Activated CD4-positive, alpha-beta T cell treated with anti-CD3 and anti-CD28 coated beads, Interleukin-10, Interleukin-2, amounts not matched to agents 100 ng/mL and 50 ng/mL, durations not matched to agents 16 hours and 8 hours (primary cell): ENCODE measurements at regions not wholly inside any gene's neighbourhood (a gene's known extent, or its start where the extent isn't known, plus 50 kb on each side); places are given as distances from the start of the nearest gene placed in this dataset.

ENCODE experiments used
- DNase-seq: peaks from one replicate; pipeline ENCODE4 v3.0.0-alpha.2; 2020

GRCh38 chr1:78434351-78434750 lies 56.4 kb upstream of the PTGFR start:
- no peak for DNase-seq

DNA sequence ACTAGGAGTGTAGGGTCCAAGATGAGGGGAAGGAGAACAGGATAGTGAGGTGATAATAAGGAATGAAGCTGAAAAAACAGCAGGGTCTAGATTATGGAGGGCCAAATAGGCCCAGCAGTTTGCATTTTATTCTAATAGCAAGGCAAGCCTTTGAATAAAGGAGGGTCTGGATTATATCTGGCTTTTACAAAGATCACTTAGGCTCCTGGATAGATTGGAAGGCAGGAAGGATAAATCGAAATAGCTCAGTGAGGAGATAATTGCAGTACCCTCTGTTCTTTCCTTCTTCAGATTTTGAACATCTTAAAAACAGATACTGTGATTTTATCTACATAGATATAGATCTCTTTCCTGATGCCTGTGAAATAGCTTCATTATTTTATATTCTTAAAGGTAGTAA lies 53.8 kb upstream of the PTGFR start:
- no peak for DNase-seq

DNA sequence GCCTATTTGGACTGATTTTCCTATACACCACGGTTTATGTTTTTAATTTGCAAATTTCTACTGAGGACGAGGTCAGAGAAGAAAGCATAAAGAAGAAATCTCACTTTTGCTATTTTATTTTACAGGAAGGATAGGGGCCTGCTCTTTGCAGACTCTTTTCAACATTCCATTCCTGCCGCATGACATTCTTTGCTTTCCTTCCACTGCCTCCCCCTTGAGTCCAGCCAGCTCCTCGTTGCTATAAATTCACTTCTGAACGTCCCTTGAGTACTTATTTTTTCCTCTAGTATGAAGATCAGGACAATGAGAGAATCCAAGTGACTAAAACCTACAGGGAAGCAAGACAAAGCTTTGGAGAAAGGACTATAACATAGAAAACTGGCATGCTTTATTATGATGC lies 53.4 kb upstream of the PTGFR start:
- no peak for DNase-seq

DNA sequence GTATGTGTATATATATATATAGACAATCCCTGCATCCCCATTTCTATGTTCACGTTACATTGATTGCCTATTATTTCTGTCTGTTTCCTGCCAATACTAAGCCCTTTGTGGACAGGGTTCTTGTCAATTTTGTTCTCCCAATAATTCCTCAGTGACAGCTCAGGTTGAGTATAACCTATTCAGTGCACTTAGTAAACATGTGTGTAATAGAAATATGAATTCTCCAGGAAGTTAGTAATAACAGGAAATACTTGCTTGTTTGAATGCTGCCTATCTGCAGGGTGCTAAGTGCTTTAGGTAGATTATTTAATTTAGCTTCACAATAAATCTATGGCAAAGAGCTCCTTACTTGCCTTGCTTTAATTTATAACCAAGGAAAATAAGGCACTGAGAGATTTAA lies 52.8 kb upstream of the PTGFR start:
- DNase-seq, result no peak

DNA sequence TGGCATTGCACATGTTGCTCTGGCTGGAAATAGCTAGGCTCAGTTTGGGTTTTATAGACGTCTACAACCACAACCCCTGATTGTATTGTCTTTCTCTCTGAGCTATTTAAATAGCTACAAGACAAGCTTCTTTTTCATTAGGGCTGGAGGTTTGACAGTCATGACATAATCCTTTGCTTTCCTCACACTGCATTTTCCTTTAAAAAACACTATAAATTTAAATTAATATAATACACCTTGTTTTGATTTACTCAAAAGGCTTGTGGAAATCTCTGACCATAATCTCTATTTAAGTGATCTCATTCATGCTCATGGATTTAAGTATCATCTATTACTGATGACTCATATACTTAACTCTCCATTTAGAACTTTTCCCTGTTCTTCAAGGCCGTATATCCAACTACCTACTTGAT lies 50.4 kb upstream of the PTGFR start:
- DNase-seq, result no peak
